Progenitor cell of endocrine pancreas (in vitro differentiated cells): ENCODE measurements at regions not wholly inside any gene's neighbourhood (a gene's known extent, or its start where the extent isn't known, plus 50 kb on each side); places are given as distances from the start of the nearest gene placed in this dataset.

Source experiments
- DNase-seq: peaks from one replicate; pipeline ENCODE4 v3.0.0; 2021; ENCODE audit warnings: low spot score; ENCODE audit not compliant: unreplicated experiment
- H3K27ac Mint-ChIP-seq: 2 replicates; pipeline ENCODE4 v1.8.0; 2021; ENCODE audit warnings: mild to moderate bottlenecking, moderate library complexity, mixed read lengths
- H3K27me3 Mint-ChIP-seq: 2 replicates; pipeline ENCODE4 v1.8.0; 2021; ENCODE audit warnings: mixed read lengths
- H3K36me3 Mint-ChIP-seq: 2 replicates; pipeline ENCODE4 v1.8.0; 2022; ENCODE audit warnings: mixed read lengths; ENCODE audit not compliant: insufficient read depth
- H3K4me1 Mint-ChIP-seq: 2 replicates; pipeline ENCODE4 v1.8.0; 2021; ENCODE audit warnings: low read depth, mixed read lengths
- H3K4me3 Mint-ChIP-seq: 2 replicates; pipeline ENCODE4 v1.8.0; 2021; ENCODE audit warnings: low read depth, mild to moderate bottlenecking, moderate library complexity, mixed read lengths
- H3K9me3 Mint-ChIP-seq: 2 replicates; pipeline ENCODE4 v1.8.0; 2021; ENCODE audit warnings: low read depth, mixed read lengths
- CTCF ChIP-seq: fragments of 200-600 bp; sonication (generic); IDR thresholded peaks from one replicate; pipeline ENCODE4 v1.5.0; 2021; ENCODE audit warnings: antibody characterized with exemption, mild to moderate bottlenecking; ENCODE audit not compliant: unreplicated experiment

DNA sequence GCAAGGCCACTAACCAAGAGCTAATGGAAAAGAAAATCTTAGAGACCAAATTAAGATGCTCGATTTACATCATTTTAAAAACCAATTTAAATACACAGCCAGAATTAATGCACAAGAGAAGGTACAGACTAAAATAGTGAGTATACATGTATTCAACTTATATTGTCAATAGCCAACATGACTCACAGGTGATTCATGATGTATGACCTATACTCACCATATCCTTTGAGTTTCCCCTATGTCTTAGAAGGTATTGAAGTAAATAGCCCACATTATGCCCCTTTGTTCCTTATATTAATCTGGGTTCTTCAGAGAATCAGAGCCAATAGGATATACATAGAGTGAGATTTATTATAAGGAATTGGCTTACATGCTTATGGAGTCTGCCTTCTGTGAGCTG, 97.5 kb upstream of the ANO3 start:
- Mint-ChIP-seq H3K27ac (no peak overlapping the region), H3K27me3 (no peaks in the 10 kb centered on the region), H3K36me3 (no peaks in the 10 kb centered on the region), H3K4me3 (no peak overlapping the region), H3K4me1 (no peaks in the 10 kb centered on the region), H3K9me3 (no peaks in the 10 kb centered on the region)
- DNase-seq = no peak
- TF ChIP-seq CTCF = no peak

GRCh38 chr11:26243426-26243825, 88.5 kb upstream of the ANO3 start:
- peaks cover 5% of the 10 kb centered on the region for H3K4me1 Mint-ChIP-seq
- TF ChIP-seq CTCF = no peak
- H3K27ac Mint-ChIP-seq = no peak overlapping the region
- no peaks in the 10 kb centered on the region for H3K36me3 Mint-ChIP-seq
- no peak overlapping the region for H3K4me3 Mint-ChIP-seq
- H3K9me3 Mint-ChIP-seq = peaks cover 3% of the 10 kb centered on the region
- no peak for DNase-seq
- H3K27me3 Mint-ChIP-seq = no peaks in the 10 kb centered on the region

- no peaks in the 10 kb centered on the region for H3K36me3 Mint-ChIP-seq
Observed at GRCh38 chr11:26244207-26244606, 87.7 kb upstream of the ANO3 start.

GRCh38 chr11:26245046-26245445, 86.9 kb upstream of the ANO3 start:
- peaks cover 3% of the 10 kb centered on the region for H3K9me3 Mint-ChIP-seq
- H3K27me3 Mint-ChIP-seq = no peaks in the 10 kb centered on the region
- no peak for TF ChIP-seq CTCF
- H3K4me3 Mint-ChIP-seq = no peak overlapping the region
- no peak for DNase-seq
- peaks cover 5% of the 10 kb centered on the region for H3K4me1 Mint-ChIP-seq
- no peak overlapping the region for H3K27ac Mint-ChIP-seq
- H3K36me3 Mint-ChIP-seq = no peaks in the 10 kb centered on the region

More at GRCh38 chr11:26244207-26244606, 87.7 kb upstream of the ANO3 start:
- Mint-ChIP-seq H3K4me3 (no peak overlapping the region), H3K4me1 (peaks cover 5% of the 10 kb centered on the region), H3K27me3 (no peaks in the 10 kb centered on the region), H3K27ac (no peak overlapping the region), H3K9me3 (peaks cover 3% of the 10 kb centered on the region)
- no peak for TF ChIP-seq CTCF
- DNase-seq = no peak

DNA sequence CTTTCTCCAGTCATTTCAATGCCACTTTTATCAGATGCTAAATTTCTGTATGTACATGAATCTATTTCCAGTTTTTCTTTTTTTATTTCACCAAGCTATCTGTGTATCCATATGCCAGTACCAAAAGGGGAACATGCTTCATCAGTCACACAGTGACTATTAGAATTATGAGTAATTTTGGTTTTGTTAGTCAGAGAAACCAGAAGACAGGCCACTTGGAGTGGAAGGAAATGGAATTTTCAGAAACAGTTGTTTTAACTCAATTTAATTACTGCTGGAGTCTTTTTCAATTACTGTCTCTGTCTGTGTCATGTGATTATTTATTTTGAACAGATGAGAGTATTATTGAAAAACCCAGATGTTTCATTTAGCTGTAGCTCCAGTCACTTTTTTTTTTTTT, 84.6 kb upstream of the ANO3 start:
- Mint-ChIP-seq H3K4me1 (peaks cover 5% of the 10 kb centered on the region), H3K36me3 (no peaks in the 10 kb centered on the region), H3K4me3 (no peak overlapping the region), H3K9me3 (peaks cover 3% of the 10 kb centered on the region), H3K27ac (no peak overlapping the region), H3K27me3 (no peaks in the 10 kb centered on the region)
- no peak for TF ChIP-seq CTCF
- DNase-seq = no peak

DNA sequence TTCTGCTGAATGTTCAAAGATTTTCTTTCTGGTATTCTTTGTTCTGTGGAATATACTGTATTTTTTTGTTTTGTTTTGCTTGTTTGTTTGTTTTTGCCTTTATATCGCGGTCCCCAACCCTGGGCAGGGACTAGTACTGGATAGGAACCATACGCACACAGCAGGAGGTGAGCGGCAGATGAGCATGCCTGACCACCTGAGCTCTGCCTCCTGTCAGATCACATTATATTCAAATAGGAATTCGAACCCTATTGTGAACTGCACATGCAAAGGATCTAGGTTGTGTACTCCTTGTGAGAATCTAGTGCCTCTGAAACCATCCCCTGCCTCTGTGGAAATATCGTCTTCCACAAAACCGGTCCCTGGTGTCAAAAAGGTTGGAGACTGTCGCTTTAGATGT, 83.3 kb upstream of the ANO3 start:
- H3K4me1 Mint-ChIP-seq = no peaks in the 10 kb centered on the region
- H3K4me3 Mint-ChIP-seq = no peak overlapping the region
- H3K27me3 Mint-ChIP-seq = no peaks in the 10 kb centered on the region
- H3K27ac Mint-ChIP-seq = no peak overlapping the region
- no peak for TF ChIP-seq CTCF
- no peaks in the 10 kb centered on the region for H3K36me3 Mint-ChIP-seq
- H3K9me3 Mint-ChIP-seq = peaks cover 3% of the 10 kb centered on the region
- DNase-seq = no peak
